Fibroblast of lung (primary cell): ENCODE measurements at regions not wholly inside any gene's neighbourhood (a gene's known extent, or its start where the extent isn't known, plus 50 kb on each side); places are given as distances from the start of the nearest gene placed in this dataset.

Source experiments
- EZH2 ChIP-seq: IDR thresholded peaks from 2 replicates; pipeline ENCODE4 v1.5.1; 2012; ENCODE audit warnings: low read length, control low read depth, mild to moderate bottlenecking; ENCODE audit errors: missing control alignments
- TF ChIP-seq, protein P1 (sequence below), 2 donors: IDR thresholded peaks in 1 of 2; conservative IDR thresholded peaks in 1 of 2; 1 replicate in 1 of 2; 2 replicates in 1 of 2; pipeline ENCODE4 v1.5.1; 2011 to 2012; ENCODE audit warnings: low read length in 2 of 2, control low read depth in 1 of 2, inconsistent platforms in 1 of 2, low read depth in 1 of 2, mild to moderate bottlenecking in 1 of 2

DNA sequence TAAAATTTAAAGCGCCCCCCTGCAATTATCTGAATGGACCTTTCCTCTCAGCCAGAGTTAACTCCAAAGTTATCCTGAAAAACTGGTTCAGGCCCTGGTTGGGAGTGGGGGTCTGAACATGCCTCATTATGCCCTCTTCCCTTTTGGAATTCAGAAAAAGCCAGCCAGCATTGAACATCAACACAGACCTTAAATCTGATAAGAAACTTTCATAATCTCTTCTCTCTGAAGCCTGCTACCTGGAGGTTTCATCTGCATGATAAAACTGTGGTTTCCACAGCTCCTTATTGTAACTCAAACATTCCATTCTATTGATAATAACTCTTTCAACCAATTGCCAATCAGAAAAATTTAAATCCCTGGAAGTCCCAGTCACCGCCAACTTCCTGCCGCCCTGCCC lies 133.3 kb downstream of the ARL4A start:
- TF ChIP-seq, protein P1, sequence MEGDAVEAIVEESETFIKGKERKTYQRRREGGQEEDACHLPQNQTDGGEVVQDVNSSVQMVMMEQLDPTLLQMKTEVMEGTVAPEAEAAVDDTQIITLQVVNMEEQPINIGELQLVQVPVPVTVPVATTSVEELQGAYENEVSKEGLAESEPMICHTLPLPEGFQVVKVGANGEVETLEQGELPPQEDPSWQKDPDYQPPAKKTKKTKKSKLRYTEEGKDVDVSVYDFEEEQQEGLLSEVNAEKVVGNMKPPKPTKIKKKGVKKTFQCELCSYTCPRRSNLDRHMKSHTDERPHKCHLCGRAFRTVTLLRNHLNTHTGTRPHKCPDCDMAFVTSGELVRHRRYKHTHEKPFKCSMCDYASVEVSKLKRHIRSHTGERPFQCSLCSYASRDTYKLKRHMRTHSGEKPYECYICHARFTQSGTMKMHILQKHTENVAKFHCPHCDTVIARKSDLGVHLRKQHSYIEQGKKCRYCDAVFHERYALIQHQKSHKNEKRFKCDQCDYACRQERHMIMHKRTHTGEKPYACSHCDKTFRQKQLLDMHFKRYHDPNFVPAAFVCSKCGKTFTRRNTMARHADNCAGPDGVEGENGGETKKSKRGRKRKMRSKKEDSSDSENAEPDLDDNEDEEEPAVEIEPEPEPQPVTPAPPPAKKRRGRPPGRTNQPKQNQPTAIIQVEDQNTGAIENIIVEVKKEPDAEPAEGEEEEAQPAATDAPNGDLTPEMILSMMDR (conservative IDR thresholded peaks at IDR 0.05 in 1 of 2, IDR thresholded peaks at IDR 0.05 in 1 of 2; ENCODE audit: low read depth in 1 of 2, low read length in 2 of 2), result no peak
- TF ChIP-seq EZH2, result no peak
